HG02884 (cell line): ENCODE measurements at regions not wholly inside any gene's neighbourhood (a gene's known extent, or its start where the extent isn't known, plus 50 kb on each side); places are given as distances from the start of the nearest gene placed in this dataset.
A peak's percentile ranks its signal among the peaks of the same experiment; 100 is the strongest.

Experiments used
- ATAC-seq: cut with Tn5 transposase; IDR thresholded peaks from one replicate; pipeline ENCODE4 v1.9.1; 2021; ENCODE audit warnings: mild to moderate bottlenecking, moderate library complexity; ENCODE audit not compliant: unreplicated experiment

GRCh38 chr13:106941779-106942178 is 373.8 kb upstream of the ARGLU1 start:
- ATAC-seq = no peak

DNA sequence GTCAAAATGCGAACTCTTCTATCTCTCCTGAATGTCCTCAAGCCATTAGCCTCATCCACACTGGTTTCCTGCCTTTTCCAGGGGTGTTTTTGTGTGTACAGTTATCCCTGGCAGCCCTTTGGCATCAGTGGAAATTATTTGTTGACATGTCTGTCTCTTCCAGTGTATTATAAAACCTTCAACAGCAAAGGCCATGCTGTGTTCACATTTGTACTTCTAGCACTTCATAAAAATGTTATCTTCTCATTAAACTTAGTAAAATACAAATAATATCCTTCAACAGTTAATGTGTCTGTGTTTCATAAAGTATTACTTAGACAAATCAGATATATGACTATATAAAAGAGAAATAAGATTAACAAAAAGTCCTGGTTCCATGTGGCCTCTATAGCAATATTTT is 359.5 kb upstream of the ARGLU1 start:
- ATAC-seq = no peak

GRCh38 chr13:106922384-106922783 is 354.4 kb upstream of the ARGLU1 start:
- ATAC-seq = no peak

DNA sequence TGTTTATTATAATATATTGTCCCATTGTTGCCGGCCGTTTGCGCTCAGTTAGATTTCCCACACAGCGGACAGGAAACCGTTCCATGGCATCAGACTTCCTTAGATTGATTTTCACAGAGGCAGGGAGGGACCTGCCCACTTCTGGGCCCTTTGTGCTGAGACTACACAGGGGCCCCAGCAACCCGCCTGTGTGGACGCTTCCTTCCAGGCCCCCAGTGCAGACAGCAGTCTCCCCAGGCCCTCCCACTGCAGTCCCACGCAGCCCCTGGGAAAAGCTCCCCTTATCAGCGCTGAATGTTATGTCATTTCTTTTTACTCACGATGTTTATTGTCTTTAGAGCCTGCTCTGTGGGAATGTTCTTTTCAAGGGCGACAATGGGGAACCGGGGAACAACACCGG is 351.7 kb upstream of the ARGLU1 start:
- ATAC-seq = no peak

DNA sequence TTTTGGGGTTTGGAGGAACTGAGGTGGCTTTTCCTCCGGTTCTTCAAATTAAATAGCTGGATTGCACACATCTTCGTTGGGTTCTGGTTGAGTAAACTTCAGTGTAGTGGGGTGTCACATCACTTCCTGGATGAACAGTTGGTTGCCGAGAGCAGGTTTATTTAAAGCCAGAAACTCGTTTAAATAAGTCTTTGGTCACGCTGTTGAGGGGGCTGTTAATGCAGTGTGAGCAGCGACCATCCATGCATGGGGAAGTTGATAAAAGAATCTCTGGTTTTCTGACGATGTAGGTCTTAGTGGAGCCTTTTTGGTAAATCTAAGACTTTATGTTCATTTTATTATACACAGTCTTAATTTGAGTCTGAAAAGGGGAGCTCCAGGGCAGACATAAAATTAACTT is 351.2 kb upstream of the ARGLU1 start:
- peak; percentile 42 for ATAC-seq

- no peak for ATAC-seq
Observed at GRCh38 chr13:106918557-106918860, 350.6 kb upstream of the ARGLU1 start.

DNA sequence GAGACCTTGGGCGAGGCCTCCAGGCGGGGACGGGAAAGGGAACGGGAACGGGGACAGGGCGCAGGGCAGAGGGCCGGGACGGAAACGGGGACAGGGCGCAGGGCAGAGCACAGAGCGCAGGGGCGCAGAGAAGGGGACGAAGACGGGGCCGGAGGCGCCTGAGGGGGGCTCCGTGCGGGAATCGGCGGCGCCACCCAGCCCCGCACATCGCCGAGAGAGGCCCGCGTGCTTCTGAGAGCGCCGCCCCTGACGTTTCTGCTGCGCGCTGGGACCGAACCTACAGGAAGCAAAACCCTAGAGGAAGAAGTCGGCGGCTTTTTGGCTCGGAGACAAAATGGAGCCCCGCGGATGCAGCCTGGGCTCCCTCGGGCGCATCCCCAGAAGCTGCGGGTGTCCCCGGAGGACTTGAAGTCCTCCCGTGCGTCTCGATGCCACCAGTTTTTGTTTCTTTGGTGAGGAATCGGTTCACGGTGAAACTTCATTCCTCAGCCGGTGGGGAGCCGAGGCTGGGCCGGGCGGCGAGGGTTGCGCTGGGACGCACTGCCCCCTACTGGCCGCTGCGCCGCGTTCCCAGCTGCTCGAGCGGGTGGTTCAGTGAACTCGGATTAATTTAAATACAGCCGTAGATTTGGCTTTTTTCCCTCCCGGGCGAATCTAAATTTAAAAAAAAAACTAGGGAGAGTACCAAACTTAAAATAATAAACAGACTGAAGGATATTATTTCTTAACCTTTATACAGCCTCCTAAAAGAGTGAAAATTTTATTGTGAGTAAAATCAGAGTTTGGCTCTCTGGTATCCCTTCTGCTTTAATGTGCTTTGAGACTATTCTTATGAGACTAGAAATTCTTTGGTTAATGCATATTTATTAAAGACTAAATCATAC is 350.0 kb upstream of the ARGLU1 start:
- peak; percentile 88 for ATAC-seq

DNA sequence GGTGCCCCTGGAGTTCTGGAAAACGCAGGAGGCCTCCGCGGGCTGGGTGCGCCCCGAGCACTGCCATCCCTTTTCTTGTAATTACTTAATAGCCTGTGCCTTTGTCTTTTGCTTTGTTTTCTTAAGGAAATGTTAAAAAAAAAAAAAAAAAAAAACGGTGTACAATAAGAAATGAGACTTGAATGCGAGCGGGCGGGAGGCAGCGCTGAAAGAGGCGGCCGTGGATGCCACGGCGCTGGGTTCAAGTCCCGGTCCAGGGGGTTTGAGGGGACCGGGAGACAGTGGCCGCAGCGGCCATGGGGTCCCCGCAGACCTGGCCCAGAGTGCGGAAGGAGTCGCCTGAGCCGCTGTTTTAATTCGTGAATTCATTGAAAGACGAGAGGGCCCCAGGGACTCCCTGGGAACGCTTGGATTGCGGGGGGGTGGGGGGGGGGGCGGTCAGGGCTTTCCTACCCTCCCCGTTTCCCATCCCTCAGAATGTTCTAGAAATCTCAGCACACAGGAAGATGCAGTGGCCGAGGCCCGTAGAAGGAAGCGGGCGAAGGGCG is 349.2 kb upstream of the ARGLU1 start:
- ATAC-seq = no peak

GRCh38 chr13:106916329-106916976 is 348.5 kb upstream of the ARGLU1 start:
- ATAC-seq = no peak

GRCh38 chr13:106915146-106915545 is 347.2 kb upstream of the ARGLU1 start:
- no peak for ATAC-seq

GRCh38 chr13:106911627-106912026 is 343.7 kb upstream of the ARGLU1 start:
- ATAC-seq = no peak

DNA sequence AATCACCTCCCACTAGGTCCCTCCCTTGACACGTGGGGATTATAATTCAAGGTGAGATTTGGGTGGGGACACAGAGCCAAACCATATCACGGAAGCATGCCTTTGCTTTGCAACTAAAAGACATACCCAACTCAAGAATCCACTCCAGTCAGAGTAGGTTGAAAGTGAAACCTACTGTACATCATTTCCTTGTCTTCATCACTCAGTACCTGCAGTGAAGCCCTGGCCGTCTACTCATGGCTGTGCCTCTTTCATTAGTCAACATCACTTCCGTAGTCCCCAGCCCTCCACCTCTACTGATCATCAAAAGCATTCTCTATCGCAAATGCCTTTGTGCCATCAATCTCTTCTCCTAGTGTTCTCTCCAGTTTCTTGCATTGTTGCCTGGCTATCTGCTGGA is 343.1 kb upstream of the ARGLU1 start:
- ATAC-seq = no peak

DNA sequence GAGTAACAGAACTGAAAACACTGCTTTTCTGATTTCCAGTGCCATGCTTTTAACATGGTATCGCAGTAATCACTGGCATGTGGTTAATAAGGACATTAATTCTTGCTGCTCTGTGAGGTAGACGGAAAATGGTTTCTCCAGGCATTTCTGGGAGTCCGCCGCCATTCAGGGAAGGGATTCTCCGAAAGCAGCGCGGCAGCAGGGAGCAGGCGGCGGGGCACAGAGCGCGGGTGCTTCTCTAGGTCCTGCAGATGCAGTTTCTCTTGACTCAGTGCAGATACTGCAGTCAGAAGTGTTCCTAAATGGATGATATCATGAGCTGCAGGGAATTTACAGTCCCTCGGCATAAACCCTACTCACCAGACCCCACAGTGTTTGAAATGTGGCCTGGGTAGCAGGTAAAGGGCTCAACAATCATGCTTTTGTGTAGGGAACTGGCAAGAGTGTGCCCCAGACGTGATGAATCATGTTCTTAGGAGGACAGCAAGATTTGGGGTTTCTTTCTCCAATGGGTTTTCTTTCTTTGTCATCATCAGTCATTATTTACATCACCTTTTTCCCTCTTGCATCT is 338.6 kb upstream of the ARGLU1 start:
- no peak for ATAC-seq

GRCh38 chr13:106905380-106906162 is 337.6 kb upstream of the ARGLU1 start:
- no peak for ATAC-seq

DNA sequence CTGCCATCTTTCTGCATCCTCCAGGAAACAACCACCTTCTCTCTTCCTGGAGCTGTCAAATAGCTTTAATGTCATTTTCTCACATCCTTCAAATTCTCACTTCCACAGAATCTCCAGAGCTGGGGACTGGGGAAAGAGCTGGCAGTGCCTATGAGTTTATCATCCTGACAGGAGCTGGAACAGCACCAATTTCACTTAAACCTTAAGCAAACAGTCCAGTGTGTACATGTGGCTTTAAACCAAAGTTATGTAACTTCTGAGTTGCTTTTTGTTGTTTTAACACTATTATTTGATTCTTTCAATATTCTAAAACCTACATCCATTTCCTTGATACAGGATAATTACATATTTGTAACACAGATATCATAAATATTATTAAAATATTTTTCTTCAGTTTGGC is 331.5 kb upstream of the ARGLU1 start:
- ATAC-seq = no peak

DNA sequence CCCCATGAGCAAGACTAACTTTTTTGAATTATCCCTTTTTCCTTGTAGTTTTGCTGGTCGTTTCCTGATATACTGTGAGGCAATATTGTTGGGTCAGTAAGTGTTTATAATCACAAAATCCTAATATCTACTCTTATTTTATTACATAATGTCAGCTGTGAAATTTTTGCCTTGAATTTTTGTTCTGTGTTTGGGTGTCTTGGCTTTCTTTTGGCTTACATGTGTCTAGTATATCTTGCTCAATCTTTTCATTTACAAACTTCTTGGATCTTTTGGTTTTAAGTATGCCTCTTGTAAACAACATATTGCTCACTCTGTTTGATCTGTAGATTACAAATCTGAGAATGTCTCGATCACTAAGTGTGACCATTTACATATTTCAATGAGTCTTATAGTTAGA is 330.3 kb upstream of the ARGLU1 start:
- no peak for ATAC-seq

- ATAC-seq = no peak
Observed at GRCh38 chr13:106888148-106888547, 320.2 kb upstream of the ARGLU1 start.

- ATAC-seq = no peak
Observed at GRCh38 chr13:106887686-106888085, 319.7 kb upstream of the ARGLU1 start.

- no peak for ATAC-seq
Observed at GRCh38 chr13:106883976-106884375, 316.0 kb upstream of the ARGLU1 start.

GRCh38 chr13:106882246-106882645 is 314.3 kb upstream of the ARGLU1 start:
- ATAC-seq = no peak

DNA sequence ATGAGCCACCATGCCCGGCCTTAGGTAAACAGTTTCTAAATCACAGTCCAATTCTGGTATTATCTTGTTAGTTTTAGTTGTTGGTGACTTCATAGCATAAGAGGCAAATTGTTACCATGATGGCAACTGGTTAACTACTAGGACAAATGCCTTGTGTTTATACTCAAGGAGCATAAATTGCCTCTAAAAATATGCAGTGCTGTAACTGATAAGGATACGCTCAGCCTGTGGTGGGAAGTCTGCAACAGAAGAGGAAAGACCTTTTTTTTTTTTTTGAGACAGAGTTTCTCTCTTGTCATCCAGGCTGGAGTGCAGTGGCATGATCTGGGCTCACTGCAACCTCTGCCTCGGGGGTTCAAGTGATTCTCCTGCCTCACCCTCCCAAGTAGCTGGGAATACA is 311.9 kb upstream of the ARGLU1 start:
- no peak for ATAC-seq
